Astrocyte of the spinal cord (primary cell): ENCODE measurements at regions not wholly inside any gene's neighbourhood (a gene's known extent, or its start where the extent isn't known, plus 50 kb on each side); places are given as distances from the start of the nearest gene placed in this dataset.

Experiments
- DNase-seq: peaks from one replicate; pipeline ENCODE4 v3.0.0; 2011; ENCODE audit warnings: low read depth, low spot score
- H3K4me3 ChIP-seq: 2 replicates; pipeline ENCODE4 v1.5.1; 2011; ENCODE audit warnings: low read depth, mild to moderate bottlenecking, low read length, moderate library complexity
- in situ Hi-C: cut with HindIII; loops from 2 replicates; pipeline ENCODE4 v1.10.0; 2017; ENCODE audit warnings: low sequenced_read_pairs
- TF ChIP-seq, protein P1 (sequence below): IDR thresholded peaks from 2 replicates; pipeline ENCODE4 v1.5.1; 2012; ENCODE audit warnings: low read depth, mild to moderate bottlenecking, low read length, inconsistent platforms

- H3K4me3 ChIP-seq: no peak overlapping the region
- in situ Hi-C loops: no loop called here
- no peak for DNase-seq
- TF ChIP-seq, protein P1, sequence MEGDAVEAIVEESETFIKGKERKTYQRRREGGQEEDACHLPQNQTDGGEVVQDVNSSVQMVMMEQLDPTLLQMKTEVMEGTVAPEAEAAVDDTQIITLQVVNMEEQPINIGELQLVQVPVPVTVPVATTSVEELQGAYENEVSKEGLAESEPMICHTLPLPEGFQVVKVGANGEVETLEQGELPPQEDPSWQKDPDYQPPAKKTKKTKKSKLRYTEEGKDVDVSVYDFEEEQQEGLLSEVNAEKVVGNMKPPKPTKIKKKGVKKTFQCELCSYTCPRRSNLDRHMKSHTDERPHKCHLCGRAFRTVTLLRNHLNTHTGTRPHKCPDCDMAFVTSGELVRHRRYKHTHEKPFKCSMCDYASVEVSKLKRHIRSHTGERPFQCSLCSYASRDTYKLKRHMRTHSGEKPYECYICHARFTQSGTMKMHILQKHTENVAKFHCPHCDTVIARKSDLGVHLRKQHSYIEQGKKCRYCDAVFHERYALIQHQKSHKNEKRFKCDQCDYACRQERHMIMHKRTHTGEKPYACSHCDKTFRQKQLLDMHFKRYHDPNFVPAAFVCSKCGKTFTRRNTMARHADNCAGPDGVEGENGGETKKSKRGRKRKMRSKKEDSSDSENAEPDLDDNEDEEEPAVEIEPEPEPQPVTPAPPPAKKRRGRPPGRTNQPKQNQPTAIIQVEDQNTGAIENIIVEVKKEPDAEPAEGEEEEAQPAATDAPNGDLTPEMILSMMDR: no peak
Observed at GRCh38 chr9:129289131-129289731, 111.2 kb upstream of the IER5L start.

- H3K4me3 ChIP-seq: no peak overlapping the region
- TF ChIP-seq, protein P1: no peak
- in situ Hi-C loops: no loop called here
- no peak for DNase-seq
Observed at GRCh38 chr9:129287619-129288305, 109.7 kb upstream of the IER5L start.

DNA sequence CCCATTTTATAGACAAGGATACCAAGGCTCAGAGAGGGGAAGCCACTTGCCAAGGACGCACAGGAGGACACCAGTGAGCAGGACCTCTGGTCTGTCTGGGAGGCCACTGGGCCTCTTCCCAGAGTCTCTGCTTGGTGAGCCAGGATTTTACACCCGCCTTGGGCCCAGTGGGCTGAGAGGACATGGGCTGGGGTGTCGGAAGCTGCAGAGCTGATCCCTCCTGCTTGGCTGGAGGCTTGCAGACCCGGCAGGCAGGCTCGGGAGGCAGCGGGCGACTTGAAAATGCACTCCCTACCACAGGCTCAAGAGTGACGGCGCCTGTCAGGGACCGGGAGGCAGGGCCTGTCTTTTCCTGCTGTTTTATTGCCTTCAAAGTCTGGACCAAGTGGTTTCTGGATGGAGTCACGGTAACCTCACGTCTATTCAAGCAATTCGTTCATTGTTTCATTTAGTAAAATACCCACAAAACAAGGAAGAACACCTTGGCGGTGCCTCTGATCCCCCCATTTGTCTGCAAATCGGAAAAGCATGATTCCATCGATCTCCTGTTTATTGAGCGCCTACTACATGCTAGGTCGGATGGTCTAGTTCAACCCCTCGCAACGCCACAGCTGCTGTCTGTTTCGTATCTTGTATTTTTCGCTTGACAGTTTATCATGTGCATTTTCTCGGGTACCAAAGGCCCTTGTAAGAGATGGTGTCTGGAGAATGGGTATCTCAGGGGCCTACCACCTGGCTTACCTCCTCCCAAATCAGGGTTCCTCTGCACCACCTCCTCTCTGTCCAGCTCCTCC is 108.1 kb upstream of the IER5L start:
- DNase-seq: no peak
- TF ChIP-seq, protein P1: no peak
- in situ Hi-C loops: no loop called here
- no peak overlapping the region for H3K4me3 ChIP-seq

DNA sequence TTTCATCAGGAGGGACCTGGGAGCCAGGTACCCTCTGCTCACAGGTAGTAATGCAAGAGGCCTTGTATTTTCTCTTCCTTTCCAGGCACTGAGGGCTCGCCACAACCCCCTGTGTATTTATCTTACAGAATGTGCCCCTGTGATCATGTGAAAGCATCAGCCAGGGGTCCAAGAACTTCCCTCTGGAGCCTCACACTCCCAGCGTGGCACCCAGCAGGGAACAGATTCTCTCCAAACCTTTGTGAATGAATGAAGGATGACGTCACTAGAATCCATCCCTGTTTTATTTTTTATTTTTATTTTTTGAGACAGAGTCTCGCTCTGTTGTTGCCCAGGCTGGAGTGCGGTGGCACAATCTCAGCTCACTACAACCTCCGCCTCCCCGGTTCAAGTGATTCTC is 107.3 kb upstream of the IER5L start:
- no peak overlapping the region for H3K4me3 ChIP-seq
- TF ChIP-seq, protein P1: no peak
- DNase-seq: no peak
- in situ Hi-C loops: no loop called here

DNA sequence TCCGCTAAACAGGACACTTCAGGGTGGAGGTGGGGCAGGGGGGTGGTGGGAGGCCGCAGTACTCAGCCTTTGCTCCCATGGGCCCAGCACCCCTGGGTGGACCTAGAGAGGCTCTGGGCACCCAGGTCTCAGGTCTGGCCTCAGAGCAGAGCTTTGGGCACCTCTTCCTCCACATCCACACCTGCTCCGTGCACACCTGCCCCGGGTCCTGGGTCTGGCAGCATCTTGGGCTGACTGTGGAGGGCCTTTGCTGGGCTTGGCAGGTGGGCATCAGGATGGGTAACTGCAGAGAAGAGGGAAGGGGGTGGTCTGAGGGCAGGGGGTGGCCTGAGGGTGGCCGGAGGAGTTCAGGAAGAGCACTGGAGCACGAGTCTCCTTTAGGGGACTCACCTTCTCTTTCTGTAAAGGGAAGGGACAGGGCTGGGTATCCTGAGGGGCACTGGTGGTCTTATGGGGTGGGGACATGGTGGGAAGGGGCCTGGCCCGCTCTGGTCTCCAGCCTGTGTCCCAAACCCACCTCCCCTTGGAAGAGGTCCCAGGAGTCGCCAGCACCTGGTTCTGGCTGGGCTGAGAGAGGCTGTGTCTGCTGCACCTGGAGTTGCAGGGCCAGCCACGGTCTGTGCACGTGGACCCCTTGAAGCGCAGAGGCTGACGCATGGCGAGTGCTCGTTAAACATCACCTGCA is 106.7 kb upstream of the IER5L start:
- no peak overlapping the region for H3K4me3 ChIP-seq
- TF ChIP-seq, protein P1: no peak
- in situ Hi-C loops: no loop called here
- no peak for DNase-seq

DNA sequence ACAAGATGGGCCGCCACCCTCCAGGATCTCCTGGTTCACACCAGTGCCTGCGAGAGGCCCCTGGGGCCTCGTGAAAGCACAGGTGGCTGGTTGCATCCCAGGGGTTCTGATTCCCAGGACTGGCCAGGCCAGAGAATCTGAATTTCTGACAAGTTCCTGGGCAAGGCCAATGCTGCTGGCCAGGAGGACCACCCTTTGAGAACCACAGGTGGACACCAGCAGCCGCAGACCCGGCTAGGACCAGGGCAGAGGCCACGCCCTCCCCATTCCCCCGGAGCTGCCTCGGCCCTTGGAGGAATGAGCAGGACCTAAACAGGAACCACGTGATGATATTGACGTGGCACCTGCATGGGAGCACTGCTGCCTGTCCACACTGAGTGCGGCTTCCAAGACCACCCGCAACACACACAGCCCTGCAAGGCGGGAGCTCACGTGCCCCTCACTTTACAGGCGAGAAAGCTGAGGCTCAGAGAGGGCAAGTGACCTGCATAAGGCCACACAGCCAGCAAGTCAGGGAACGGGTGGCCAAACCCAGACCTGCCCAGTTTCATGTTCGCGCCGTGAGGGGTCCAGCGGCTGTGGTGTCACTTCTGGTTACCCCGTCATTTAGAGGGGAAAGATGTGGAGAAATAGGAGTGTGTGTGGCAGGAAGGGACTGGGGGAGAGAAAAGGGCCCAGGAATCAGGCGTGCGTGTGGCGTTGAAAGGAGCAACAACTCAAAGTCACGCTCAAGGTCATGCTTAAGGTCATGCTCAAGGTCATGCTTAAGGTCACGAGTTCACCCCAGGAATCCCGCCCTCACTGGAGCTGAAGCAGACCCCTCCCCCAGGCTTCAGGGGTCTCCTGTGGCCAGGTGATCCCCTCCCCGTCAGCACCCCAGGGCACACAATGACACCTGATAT is 105.9 kb upstream of the IER5L start:
- H3K4me3 ChIP-seq: no peak overlapping the region
- TF ChIP-seq, protein P1: no peak
- no peak for DNase-seq
- in situ Hi-C loops: no loop called here
